GM21717 (cell line): ENCODE measurements at regions not wholly inside any gene's neighbourhood (a gene's known extent, or its start where the extent isn't known, plus 50 kb on each side); places are given as distances from the start of the nearest gene placed in this dataset.
"Not testable (repeated sequence)": the region's sequence is repeated elsewhere in the genome, so short reads cannot be mapped to it uniquely, and the experiment has no call there.

ENCODE experiments used
- ATAC-seq: cut with Tn5 transposase; IDR thresholded peaks from one replicate; pipeline ENCODE4 v1.9.1; 2021; ENCODE audit warnings: mild to moderate bottlenecking, moderate library complexity; ENCODE audit not compliant: unreplicated experiment

GRCh38 chr7:29619111-29619510 lies 55.5 kb downstream of the PRR15 start:
- ATAC-seq, result no peak

- ATAC-seq, result no peak
Observed at GRCh38 chr7:29619848-29620555, 56.4 kb downstream of the PRR15 start.

GRCh38 chr7:29620556-29620930 lies 56.9 kb downstream of the PRR15 start:
- no peak for ATAC-seq

- ATAC-seq, result no peak
Observed at GRCh38 chr7:29622335-29623265, 59.0 kb downstream of the PRR15 start.

DNA sequence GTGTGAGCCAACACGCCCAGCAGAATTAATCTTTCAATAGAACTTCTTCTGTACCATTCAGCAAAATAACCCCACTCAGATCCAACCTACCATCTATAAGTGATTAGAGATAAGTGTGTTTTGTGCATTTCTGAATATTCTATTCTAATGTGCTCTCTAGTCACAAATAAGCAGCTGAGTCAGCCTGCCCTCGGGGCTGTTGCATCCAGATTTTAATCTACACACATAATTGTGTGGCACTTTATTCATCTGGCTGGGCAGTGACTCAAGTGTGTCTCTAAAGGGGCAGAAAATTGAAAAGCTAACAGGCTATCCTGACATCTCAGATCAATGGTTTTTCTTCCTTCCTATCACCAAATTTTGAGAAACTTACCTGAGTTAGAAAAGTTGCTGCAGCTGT lies 60.3 kb downstream of the PRR15 start:
- ATAC-seq, result no peak

DNA sequence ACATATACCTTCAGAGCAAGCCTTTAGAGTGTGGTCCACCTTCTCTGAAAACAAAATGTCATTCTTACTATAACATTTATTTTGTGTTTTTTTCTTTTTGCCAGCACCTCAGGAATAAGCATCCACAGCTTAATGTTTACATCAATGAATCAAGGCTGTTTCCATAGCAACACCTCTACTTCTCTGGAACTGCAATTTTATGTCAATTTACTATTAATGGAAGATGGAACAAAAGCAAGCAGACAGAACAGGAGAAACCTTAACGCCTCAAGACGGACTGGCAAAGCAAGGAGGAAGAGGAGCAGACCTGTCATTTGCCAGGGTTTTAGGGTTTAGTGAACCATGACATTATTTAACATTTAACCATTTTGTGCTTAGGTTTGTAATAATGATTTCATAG lies 63.1 kb downstream of the PRR15 start:
- ATAC-seq, result no peak

- ATAC-seq, result no peak
Observed at GRCh38 chr7:29627631-29628030, 64.0 kb downstream of the PRR15 start.

DNA sequence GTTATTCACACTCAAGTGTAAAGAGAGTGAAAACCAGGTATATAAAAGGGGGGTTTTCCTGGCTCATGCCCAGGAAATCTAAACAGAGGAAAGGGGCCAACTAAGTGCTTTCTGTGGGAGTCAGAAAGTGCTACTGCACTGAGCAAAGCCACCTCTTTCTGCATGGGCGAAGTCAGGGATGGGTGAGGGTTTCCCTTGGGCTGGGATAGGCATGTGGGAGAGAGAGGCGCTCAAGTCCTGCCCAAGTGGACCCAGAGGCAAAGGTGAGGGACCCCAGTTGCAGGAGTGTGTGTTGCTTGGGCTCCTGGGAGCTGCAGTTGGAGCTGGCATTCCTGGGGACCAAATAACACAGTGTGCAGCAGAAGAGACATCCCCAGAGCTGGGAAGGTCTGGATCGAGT lies 65.9 kb downstream of the PRR15 start:
- ATAC-seq, result no peak

DNA sequence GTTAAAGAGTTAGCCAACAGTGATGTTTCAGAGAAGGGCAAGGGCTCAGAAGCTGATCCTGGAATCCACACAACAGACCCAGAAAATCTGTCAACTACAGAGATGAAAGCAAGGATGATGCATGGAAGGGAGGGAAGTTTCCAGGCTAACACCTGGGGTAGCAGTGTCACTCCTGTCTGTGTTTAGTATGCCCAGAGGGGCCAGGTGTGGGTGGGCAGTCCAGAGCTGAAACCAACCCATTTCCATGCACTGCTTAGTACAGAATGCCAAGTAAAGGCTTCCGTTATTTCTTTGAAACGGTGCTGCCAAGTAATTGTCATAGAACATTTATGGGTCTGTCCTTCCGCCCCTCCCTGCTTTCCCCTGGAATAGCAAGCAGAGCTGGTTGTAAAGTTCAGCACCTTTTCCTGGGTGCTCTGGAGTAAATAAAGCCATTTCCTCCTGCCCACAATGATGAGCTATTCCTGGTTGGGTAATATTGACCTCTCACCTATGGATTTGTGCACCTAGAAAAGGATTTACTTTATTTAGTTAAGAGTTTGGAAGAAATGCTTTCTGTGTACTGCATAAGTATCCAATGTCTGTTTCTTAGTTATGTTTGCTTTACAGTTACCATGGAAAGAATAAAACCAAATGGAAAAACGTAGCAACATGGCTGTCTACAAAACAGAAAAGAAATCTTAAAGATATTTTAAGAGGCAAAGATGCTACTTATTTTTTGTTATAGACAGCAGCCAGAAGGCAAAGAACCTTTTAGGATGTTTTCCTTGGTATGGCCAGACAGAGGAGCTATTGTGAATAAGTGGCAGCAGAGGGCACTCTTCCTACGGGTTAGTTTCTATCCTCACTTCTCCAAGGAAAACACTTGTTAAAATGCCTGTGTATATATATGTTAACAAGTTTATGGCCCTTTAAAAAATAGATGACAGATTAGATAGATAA lies 71.7 kb downstream of the PRR15 start:
- not testable (repeated sequence) for ATAC-seq

DNA sequence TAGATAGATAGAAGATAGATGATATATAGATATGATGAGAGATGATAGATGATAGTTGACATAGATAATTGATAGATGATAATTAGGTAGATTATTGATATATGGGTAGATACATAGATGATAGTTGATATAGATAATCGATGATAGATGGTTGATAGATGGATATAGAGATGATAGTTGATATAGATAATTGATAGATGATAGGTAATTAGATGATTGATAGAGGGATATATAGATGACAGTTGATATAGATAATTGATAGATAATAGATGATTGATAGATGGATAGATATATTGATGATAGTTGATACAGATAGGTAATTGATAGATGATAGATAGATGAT lies 72.3 kb downstream of the PRR15 start:
- no peak for ATAC-seq

GRCh38 chr7:29637374-29637773 lies 73.7 kb downstream of the PRR15 start:
- ATAC-seq, result no peak

- ATAC-seq, result not testable (repeated sequence)
Observed at GRCh38 chr7:29638841-29639240, 75.2 kb downstream of the PRR15 start.

GRCh38 chr7:29639386-29639785 lies 75.8 kb downstream of the PRR15 start:
- no peak for ATAC-seq

GRCh38 chr7:29639886-29640595 lies 76.4 kb downstream of the PRR15 start:
- no peak for ATAC-seq

DNA sequence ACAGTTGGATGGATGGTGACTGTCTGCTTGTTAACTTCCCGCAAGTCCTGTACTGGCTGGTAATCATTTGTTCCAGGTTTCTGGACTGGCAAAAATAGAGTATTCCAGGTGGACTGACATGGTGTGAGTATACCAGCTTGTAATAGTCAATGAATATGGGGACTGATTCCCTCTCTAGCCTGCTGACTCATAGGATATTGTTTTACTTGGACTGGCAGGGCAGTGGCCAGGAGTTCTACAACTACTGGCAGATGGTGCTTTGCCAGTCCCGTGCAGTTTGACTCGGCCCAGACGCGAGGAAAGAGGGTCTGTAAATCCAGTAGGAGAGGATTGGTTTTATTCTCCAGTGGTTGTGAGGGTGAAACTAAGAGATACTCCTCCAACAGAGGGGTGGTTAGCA lies 78.0 kb downstream of the PRR15 start:
- ATAC-seq, result no peak

- no peak for ATAC-seq
Observed at GRCh38 chr7:29642494-29643155, 79.0 kb downstream of the PRR15 start.

GRCh38 chr7:29646116-29646515 lies 82.5 kb downstream of the PRR15 start:
- ATAC-seq, result not testable (repeated sequence)

DNA sequence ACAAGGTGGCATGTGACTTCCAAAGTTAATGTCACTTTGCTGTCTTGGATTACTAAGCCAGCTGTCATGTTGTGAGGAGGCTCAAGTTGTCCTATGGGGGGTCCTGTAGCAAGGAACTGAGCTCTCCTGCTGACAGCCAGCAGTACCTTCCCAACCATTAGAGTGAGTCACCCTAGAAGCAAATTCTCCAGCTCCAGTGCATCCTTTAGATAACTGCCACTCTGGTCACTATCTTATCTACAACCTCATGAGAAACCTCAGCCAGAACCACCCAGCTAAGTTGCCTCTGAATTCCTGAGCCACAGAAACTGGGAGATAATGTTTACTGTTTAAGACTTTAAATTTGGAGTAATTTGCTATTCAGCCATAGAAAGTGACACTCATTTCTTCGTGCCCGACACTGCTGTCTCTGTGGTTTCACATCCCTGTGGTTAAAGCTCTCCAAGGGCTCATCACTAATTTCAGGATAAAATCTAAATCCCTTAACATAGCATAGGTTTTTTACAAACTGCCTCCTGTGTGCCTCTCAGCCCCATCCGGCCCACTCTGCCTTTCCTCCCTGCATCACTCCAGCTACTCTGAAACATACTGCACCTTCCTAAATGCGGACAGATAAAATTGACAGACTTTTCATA lies 83.5 kb downstream of the PRR15 start:
- ATAC-seq, result no peak

GRCh38 chr7:29647691-29648210 lies 84.1 kb downstream of the PRR15 start:
- not testable (repeated sequence) for ATAC-seq
